ENCODE measurements at regions not wholly inside any gene's neighbourhood (a gene's known extent, or its start where the extent isn't known, plus 50 kb on each side); places are given as distances from the start of the nearest gene placed in this dataset.
A peak's percentile ranks its signal among the peaks of the same experiment; 100 is the strongest.

- no peak for DNase-seq
These were observed 90.6 kb upstream of the CACNA1E start for GRCh38 chr1:181392613-181393220.

- no peak for DNase-seq
These were observed 88.6 kb upstream of the CACNA1E start for GRCh38 chr1:181394766-181395165.

- DNase-seq = peak; percentile 76
These were observed 87.1 kb upstream of the CACNA1E start for GRCh38 chr1:181396171-181396670.

GRCh38 chr1:181396811-181397210 lies 86.5 kb upstream of the CACNA1E start:
- no peak for DNase-seq

- peak; percentile 49 for DNase-seq
These were observed 85.5 kb upstream of the CACNA1E start for GRCh38 chr1:181397845-181398244.

- DNase-seq = no peak
These were observed 84.8 kb upstream of the CACNA1E start for GRCh38 chr1:181398544-181398943.

GRCh38 chr1:181405584-181405983 lies 77.7 kb upstream of the CACNA1E start:
- no peak for DNase-seq

GRCh38 chr1:181406989-181407388 lies 76.3 kb upstream of the CACNA1E start:
- DNase-seq = no peak

- no peak for DNase-seq
These were observed 73.3 kb upstream of the CACNA1E start for GRCh38 chr1:181409981-181410380.

GRCh38 chr1:181412746-181413145 lies 70.6 kb upstream of the CACNA1E start:
- DNase-seq = no peak

- DNase-seq = no peak
These were observed 70.0 kb upstream of the CACNA1E start for GRCh38 chr1:181413195-181413815.

- no peak for DNase-seq
These were observed 69.5 kb upstream of the CACNA1E start for GRCh38 chr1:181413836-181414235.

- no peak for DNase-seq
These were observed 67.0 kb upstream of the CACNA1E start for GRCh38 chr1:181416268-181416860.

GRCh38 chr1:181417915-181418314 lies 65.4 kb upstream of the CACNA1E start:
- no peak for DNase-seq

GRCh38 chr1:181423301-181423918 lies 59.9 kb upstream of the CACNA1E start:
- no peak for DNase-seq

GRCh38 chr1:181424786-181425403 lies 58.4 kb upstream of the CACNA1E start:
- DNase-seq = peak; percentile 67

GRCh38 chr1:181425566-181425965 lies 57.8 kb upstream of the CACNA1E start:
- no peak for DNase-seq

GRCh38 chr1:181429462-181429861 lies 53.9 kb upstream of the CACNA1E start:
- DNase-seq = no peak

GRCh38 chr1:181430015-181430885 lies 53.1 kb upstream of the CACNA1E start:
- DNase-seq = no peak

Measured in central memory CD4-positive, alpha-beta T cell (primary cell).